NCI-H2227 (cell line): ENCODE measurements at regions not wholly inside any gene's neighbourhood (a gene's known extent, or its start where the extent isn't known, plus 50 kb on each side); places are given as distances from the start of the nearest gene placed in this dataset.
A peak's percentile ranks its signal among the peaks of the same experiment; 100 is the strongest.

Source experiments
- DNase-seq: peaks from one replicate; lab custom pipeline; 2025; ENCODE audit not compliant: unreplicated experiment; lab: John Stamatoyannopoulos, UW

DNA sequence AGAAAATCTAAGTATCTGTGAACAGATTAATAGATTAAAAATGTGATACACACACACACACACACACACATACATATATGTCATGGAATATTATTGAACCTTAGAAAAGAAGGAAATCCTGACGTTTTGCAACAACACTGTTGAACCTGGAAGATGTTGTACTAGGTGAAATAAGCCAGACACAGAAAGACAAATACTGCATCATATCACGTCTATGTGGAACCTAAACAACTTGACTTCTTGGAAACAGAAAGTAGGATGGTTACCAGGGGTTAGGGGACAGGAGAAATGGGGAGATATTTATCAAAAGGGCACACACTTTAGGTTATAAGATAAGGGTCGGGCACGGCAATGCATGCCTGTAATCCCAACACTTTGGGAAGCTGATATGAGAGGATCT lies 698.4 kb upstream of the ID2 start:
- DNase-seq, result no peak

- DNase-seq, result no peak
These were observed 697.9 kb upstream of the ID2 start for GRCh38 chr2:7983912-7984311.

DNA sequence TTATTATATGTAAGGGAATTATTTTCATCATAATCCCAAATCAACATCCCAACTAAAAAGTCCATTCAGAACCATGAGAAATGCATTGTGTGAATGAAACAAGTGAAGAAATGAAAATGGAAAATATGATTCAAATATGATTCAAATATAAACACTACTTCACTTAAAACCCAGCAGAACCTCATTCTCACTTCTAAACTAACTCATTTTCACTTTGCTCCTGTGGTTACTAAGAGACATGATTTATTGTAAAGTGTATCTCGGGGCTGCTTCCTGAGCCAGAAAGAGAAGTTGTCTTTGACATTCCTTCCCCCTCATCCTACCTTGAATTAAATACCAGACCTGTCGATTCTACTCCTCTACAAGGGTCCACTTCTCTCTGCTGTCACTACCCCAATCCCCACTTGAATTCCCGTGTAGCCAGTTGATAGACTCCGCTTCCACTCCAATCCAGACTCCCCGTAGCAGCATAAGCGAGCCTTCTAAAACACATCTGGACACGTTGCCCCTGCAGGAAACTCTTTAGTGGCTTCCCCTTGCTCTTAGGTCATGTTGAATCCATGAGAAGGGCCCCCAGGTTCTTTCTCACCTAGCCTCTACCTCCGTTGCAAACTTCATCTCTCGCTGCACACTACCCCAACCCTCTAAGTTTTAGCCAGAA lies 697.0 kb upstream of the ID2 start:
- DNase-seq, result no peak

DNA sequence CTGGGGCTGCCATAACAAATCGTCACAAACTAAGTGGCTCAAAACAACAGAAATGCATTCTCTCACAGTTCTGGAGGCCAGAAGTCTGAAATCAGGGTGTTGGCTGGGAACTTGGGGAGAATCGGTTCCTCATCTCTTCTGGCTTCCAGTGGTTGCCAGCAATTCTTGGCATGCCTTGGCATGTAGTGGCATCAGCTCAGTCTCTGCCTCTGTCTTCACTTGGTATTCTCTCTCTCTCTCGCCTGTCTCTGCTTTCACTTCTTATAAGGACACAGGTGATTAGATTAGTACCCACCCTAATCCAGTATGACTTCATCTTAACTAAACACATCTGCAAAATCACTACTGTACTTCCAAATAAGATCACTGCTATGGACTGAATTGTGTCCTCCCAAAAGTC lies 695.4 kb upstream of the ID2 start:
- DNase-seq, result no peak

GRCh38 chr2:7987992-7988391 lies 693.9 kb upstream of the ID2 start:
- no peak for DNase-seq

GRCh38 chr2:7988440-7988839 lies 693.4 kb upstream of the ID2 start:
- no peak for DNase-seq

GRCh38 chr2:7989823-7990222 lies 692.0 kb upstream of the ID2 start:
- no peak for DNase-seq

- DNase-seq, result no peak
These were observed 688.9 kb upstream of the ID2 start for GRCh38 chr2:7992612-7993602.

DNA sequence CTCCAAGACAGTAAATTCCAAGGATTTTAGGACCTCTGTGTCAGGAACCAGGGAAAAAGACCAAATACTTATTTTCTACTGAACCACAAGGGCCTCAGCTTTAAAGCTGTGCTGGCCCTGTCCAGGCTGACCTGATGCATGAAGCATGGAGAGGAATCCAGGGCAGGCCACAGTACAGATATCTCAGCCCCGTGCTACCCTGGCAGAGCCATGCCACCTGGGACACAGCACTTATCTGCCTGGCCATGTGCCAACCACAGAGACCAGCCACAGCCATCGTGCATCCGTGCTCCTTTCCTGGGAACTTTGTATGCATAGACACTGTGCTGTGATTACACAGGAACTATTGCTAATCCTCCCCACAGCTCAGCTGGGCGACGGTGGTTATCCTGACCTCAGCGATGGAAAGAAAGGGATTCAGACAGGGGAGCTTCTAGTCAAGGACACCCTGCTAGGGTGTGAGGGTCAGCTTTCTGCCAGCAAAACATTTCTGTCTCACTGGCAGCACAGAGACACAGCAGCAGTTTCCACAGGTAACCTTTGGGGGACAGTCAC lies 687.4 kb upstream of the ID2 start:
- no peak for DNase-seq

DNA sequence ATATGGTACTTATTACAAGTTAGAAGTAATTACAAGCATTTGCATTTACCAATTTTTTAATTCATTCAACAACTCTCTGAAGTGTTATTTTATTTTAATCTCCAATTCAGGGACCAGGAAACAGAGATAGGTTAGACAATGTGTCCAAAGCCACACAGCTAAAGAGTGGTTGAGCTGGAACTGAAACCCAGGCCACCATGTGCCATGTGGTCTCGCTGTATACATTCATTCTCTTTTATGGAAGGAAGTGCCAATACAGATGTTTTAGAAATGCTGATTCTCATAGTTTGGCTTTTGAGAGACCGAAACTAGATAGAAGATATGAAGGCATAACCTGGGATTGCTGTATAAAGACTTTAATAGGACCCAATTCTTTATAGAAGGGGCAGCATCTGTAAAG lies 684.6 kb upstream of the ID2 start:
- DNase-seq, result no peak

DNA sequence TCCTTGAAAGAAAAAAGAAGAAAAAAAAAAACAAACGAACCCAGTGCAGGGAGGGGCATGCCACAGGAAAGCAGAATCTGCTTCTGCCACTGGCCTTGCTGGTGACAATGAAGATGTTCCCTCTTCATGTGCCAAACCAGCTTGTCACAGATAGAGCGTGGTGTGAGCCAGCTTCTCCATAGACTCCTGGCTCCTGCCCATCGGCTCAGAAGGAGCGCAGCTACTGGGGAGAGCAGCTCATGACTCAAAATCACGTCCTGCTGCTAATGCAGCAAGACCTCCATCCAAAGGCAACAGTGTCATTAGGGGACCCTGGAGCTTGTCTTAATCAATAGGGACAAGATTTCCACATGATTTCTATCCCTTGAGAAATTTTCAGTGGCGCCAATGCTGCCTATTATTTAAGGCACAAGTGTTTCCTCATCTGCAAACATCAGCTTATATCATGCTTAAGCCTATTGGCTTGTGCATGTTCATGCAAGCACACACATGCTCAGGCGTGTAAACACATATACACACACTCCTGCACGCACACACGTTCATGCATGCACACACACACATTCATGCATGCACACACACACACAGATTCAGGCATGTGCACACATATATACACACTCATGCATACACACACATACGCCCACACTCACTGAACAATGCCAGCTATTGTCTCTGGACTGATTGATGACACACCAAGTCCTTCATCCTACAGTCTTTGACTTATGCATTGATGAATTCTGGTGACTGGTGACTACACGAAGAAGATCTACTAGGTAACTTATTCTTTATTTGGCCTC lies 682.0 kb upstream of the ID2 start:
- no peak for DNase-seq

- no peak for DNase-seq
These were observed 681.0 kb upstream of the ID2 start for GRCh38 chr2:8000870-8001269.

DNA sequence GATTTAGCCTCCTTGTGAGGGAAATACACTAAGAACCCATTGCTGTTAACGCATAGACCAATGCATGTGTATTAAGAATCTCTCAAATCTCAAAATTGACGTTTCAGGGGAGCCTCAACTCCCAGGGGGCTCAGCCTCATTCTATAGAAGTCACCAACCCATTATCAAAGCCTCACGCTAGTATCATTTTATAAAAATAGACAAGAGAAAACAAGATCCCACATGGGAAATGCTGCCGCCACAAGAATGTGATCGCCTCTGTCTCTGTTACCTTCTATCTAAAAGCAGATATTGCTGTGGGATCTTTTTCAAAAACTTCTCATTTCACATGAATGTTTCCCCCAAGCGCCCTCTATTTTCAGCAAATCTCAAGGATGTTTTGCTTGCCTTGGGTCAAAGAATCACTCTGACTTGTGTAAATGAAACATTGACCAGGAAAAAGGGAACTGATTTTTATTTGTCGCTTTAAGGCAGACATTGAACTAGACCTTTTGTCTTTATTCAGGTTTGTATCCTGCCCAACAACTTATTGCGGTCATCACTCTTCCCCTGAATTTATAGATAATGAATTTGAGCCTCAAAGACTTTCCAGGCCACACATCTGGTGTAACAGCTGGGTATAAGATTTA lies 679.0 kb upstream of the ID2 start:
- DNase-seq, result no peak

DNA sequence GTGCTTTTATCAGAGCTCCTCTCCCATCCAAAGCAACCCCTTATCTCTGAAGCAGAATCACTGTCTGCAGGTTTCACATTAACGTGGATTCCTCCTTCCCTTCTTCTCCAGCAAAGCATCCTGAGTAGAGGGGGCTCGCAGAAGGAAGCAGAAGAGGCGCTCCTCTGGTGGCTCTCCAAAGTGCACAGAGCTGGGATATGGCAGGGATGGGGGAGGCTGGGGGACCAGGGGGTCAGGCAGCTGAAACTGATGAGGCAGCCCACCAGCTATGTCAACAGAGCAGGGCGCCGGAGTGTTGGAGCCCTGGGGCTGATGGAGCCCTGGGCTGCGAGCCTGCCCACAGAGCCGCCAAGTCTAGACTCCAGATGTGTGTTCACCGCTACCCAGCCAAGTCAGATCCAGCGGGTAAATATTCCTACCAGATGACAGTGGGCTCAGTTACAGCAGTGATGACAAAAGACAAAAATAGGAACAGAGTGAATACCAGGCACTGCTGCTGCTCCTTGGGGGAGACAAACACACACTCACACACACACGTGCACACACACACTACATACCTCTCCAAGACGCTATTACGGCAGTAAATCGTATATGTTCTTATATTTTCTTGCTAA lies 678.3 kb upstream of the ID2 start:
- no peak for DNase-seq

DNA sequence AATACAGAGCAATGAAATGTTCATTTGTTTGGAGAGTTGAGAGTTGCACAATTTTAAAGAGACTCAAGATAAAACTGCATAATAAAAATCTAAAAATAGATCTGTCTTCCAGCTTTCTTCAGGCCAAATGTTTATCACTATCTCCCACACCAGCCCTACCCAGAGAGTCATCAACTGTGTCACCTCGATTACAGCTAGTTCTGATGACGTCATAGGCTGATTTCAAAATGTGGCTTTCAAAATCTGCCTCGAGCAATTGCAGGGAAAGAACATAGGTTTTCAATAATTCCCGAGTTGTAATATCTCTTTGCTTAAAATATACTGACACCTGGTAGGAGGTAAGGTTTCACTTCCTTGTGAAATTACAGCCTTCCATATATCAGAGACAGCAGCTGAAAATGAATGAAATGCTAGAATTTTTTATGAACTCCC lies 677.6 kb upstream of the ID2 start:
- peak; percentile 12 for DNase-seq

GRCh38 chr2:8006181-8006580 lies 675.7 kb upstream of the ID2 start:
- DNase-seq, result no peak

GRCh38 chr2:8006626-8007025 lies 675.2 kb upstream of the ID2 start:
- no peak for DNase-seq

DNA sequence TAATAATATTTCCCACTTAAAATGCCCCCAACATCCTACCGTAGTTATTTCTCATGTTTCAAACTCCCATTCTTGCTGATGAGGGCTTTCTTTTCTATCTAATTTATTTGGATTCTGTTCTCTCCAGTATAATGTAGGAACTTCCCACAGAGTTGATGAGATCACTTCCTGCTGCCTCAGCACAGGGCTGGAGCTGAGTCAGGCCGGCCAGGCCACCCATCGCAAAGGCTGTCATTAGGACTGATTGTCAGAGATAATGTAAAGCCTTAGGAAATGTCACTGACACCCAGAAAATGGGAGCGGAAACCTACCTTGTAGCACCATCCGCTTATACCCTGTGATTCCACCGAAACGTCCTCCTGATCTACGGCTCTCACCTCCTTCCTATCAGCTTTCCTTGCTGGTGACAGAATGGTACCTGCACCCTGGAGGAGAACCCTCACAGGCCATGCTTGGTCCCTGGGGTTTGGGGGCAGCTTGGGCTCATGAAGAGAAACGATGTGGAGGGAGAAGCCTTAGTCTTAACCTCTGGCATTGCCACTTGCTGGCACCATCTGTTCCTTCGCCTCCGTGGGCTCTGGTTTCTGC lies 672.8 kb upstream of the ID2 start:
- DNase-seq, result no peak

DNA sequence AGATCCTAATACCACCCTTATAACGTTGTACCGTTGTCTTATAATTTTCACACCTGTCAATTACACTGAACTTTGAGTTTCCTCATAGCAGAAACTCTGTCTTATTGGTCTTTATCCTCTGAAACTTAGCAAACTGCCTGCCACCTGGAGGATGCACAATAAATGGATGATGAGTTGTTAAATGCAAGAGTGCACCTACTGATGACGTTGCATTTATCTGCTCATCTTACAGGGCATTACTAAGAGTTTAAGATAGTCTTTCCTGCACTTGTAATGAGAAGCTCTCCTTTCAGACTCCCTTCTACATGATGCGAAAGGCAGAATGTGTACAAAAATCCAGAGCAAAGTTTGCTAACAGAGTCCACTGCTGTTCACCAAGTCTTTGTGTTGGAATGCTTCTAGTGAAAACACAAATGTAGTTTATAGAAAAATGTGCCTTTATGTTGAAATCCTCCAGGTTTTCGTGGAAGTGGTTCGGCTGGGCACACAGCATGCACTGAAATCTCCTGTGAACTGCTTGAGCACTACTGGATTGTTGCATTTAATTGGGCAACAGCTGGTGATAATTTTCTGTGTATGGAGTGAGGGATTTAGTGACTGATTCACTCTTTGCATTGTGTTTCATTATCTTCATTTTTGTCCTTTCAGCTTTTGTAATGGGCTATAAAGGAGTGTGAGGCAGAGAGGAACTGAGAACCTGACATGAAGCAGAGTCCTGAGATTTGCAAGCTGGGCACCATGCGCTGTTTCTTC lies 665.8 kb upstream of the ID2 start:
- DNase-seq, result no peak
